Hematopoietic multipotent progenitor cell treated with erythropoietin and hydrocortisone succinate and interleukin-3 and kit ligand, for 4 days (in vitro differentiated cells): ENCODE measurements at regions not wholly inside any gene's neighbourhood (a gene's known extent, or its start where the extent isn't known, plus 50 kb on each side); places are given as distances from the start of the nearest gene placed in this dataset.

Source experiments
- DNase-seq: peaks from one replicate; pipeline ENCODE4 v3.0.0-alpha.2; 2015

DNA sequence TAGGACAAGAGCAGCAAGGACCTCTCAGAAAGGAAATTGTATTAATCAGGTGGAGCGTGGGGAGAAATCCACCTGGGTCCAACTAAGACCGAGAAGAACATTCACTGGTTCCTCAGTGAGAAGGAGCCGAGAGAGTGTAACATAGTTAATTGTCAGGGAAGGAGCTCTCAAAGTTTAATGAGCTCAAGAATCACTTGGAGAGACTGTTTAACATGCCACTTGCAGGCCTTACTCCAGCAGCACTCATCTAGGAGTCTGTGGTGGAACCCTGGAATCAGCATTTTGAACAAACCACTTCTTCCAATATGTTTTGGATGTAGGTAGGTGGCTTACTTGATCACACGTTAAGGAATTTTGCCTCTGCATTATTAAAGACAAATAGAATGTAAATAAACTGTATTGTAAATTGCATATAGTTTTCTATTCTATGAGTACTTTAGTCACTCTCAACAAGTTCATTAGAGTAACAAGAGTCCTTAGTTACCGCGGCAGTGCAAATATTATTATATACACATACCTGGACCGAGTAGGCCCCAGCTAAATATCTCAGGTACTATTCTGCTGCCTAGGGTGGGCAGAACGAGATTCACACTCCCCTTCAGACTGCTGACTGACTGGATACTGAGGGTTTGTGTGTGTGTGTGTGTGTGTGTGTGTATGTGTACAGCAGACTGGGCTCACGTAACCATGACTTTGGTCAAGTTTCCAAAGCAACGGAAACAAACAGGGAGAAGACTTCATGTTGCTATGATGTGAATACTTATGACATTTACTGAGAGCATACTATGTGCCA, 203.2 kb upstream of the USP24 start:
- no peak for DNase-seq

GRCh38 chr1:55416164-55416842, 201.1 kb upstream of the USP24 start:
- DNase-seq = no peak

- no peak for DNase-seq
Observed at GRCh38 chr1:55413286-55413685, 198.1 kb upstream of the USP24 start.

GRCh38 chr1:55412060-55412459, 196.9 kb upstream of the USP24 start:
- no peak for DNase-seq

GRCh38 chr1:55402671-55403464, 187.7 kb upstream of the USP24 start:
- DNase-seq = no peak

DNA sequence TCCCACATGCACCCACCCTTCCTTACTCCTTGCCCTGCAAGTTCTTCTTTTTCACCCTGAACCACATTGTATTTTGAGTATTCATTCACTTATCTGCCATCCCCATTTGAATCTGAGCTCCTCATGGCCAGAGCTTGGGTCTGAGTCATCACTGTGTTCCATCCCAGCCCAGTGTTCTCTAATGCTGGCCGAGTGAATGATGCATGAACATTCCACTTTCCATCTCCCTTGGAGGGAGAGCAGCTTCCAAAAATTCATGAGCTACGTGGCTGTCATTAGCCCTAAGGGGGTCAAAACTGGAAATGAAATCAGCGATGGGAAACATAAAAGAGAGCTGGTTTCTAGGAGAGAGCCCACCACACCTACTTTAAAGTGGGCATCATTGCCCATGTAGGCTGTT, 187.0 kb upstream of the USP24 start:
- no peak for DNase-seq

DNA sequence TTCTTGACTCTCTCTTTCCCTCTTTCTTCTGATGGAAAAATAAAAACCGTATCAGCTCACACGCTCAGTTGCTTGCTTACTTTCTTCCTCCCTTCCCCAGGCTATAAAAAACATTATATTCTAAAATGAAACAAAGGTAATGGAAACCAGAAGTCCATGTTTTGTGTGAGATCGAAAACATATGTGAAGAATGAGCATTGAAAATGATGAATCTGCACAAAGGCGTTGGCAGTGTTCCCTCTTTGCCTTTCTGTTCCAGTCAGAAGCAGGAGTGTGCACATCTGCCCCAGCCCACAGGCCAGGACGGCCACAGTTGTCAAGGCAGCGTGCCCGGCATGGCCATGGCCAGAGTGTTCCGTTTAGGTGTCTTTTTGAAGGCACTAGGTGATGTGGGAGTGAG, 185.3 kb upstream of the USP24 start:
- DNase-seq = no peak

DNA sequence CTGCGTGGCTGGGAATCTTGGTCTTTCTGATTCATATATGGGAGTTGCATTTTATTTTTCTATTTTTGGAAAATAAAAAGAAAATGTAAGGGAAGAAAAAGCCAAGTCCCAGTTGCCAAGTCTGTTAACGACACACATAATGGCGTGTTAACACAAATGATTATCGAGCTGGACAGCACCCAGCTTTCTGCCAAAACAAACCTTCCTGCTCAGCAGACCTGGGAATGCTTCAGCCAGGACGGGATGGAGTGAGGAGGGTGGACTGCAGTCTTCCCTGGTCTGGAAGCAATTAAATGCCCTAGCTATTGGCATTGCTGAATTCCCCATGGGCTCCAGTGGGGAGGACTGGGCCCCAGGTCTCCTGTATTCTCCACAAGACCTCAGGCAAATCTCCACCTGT, 184.2 kb upstream of the USP24 start:
- no peak for DNase-seq

GRCh38 chr1:55396381-55396891, 181.3 kb upstream of the USP24 start:
- DNase-seq = no peak

DNA sequence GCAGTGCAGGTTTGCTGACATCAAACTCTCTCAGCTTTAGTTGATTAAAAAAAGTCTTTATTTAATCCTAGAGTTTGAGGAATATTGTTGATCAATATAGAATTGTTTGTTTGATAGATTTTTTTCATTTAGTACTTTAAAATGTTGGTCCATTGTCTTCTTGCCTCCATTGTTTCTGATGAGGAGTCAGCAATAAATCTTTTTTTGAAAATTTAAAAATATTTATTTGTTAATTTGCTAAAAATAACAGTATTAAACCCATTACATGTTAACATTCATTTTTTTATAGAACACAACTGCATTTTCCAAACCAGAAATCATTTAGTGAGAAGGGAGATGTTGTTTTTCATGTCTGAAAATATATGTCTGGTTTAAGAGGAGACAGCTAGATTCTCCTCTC, 173.8 kb upstream of the USP24 start:
- DNase-seq = no peak

DNA sequence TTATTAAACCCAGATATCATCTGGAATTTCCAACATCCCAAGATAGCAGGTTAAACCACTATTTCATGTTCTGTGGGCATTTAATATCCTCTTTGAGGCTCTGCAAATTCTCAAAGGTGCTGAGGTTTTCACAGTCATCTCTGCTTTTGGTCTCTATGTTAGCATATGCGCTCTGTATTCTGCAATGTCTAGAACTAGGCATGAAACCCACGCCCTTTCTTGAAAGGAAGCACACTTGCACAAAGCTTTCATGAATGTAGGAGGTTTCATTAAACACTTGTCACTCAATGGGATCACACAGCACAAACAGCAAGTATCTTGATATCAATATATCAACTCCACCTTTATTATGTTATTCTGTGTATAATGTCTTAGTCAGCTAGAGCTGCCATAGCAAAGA, 172.0 kb upstream of the USP24 start:
- DNase-seq = no peak

GRCh38 chr1:55386456-55386855, 171.3 kb upstream of the USP24 start:
- DNase-seq = no peak

DNA sequence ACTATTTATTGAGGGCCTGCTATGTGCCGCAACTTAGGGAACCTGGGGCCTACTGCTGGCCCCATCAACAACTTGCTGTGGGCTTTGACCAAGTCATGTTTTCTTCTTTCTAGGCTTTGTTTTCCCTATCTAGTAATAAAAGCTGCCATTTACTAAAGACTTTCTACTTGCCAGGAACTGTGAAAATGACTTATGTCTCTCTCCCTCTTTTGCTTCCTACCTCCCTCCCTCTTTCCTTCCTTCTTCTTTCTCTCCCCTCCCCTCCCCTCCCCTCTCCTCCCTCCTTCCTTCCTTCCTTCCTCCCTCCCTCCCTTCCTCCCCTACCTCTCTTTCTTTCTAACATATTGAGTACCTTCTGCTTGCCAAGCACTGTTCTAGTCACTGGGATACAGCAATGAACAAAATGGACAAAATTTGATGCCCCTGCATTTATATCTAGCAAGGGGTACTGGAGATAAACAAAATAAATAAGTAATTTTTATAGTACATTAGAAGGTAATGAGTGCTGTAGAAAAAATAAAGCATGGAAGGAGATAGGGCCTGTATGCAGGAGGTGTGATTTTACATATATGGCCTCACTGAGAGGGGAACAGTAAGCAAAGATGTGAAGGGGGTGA, 170.3 kb upstream of the USP24 start:
- no peak for DNase-seq

DNA sequence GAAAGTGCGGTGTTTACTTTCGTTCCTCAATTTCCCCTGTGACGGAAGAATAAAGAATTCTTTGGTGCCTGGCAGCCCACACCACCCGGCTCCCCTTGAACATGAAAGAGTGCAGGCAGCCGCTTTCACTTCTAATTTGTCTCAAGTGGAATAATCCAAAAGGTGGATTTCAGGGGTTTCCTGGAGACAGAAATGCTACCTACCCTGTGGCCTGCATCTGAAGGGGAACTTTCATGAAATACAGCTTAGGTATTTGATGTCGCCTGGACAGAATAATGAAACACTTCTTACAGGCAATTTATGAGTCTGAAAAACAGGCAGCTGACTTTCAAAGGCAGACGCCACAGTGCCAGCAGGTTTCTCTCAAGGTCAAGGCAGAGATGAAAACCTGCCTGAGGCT, 169.5 kb upstream of the USP24 start:
- no peak for DNase-seq

DNA sequence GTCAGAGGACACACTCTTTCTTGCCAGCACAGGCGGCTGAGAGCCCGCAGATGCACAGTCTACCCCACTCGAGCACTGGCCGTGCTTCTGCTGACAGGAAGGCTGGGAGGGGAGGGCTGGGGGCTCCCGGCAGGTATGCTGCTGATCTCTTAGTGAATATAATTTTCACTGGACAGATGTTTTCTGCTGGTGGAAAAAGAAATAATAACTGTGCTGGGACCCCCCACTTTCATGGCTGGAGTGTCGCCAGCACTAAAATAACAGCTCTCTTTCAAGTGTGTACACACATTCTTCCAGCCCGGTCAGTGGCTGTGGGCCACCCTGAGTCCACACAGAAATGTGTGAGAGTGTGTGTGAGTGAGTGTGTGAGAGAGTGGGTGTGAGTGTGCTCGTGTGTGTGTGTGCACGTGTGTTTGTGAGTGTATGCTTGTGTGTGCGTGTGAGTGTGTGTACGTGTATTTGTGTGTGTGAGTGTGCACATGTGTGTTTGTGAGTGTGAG, 167.7 kb upstream of the USP24 start:
- no peak for DNase-seq

- DNase-seq = no peak
Observed at GRCh38 chr1:55381983-55382382, 166.8 kb upstream of the USP24 start.

- DNase-seq = no peak
Observed at GRCh38 chr1:55381491-55381890, 166.3 kb upstream of the USP24 start.

GRCh38 chr1:55380355-55380970, 165.3 kb upstream of the USP24 start:
- DNase-seq = no peak

DNA sequence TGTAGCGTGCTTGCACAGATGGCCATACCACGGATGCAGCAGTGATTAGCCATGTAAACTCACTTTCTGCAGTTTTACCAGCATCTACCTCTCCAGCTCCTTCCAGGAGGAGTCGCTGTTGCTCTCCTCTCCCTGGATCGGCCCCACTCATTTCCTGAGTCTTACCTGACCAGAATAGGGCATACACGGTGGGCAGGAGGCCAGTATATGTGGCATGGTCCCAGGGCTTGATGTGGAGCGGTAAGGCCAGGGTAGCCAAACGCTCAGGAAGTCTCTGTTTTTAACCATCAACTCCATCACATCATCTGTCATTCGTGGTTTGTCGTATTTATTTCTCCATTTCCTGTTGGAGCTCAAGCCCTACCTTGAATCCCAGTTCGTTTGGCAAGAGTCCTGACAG, 163.4 kb upstream of the USP24 start:
- DNase-seq = peak; percentile 45

GRCh38 chr1:55376897-55377296, 161.7 kb upstream of the USP24 start:
- DNase-seq = no peak

DNA sequence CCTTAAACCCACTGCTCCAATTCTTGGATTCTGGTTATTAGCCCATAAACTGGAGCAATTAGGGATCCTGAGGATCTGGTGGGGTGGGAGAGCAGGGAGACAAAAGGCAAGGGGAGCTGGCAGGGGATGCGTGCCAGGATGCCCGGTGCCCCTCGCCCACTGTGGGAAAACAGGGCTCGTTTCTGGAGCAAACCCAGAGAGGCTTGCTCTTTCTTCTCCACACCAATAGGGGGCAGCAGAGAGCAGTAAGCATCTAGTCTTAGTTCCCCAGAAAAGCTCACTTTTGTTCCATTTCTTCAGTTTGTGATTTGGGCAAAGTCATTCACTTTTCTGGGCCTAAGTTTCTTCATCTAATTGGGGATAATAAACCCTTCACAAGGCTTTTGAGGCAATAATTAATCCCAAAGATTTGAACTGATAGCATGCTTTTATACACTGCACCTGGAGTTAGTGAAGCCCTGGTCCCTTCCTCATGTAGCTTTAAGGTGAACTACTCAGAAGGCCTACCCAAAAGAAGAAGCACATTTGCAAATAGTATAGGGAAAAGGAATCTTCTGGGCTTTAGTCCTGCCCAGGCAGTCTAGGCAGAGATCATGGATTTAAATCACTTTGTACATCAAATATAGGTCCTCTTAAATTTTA, 160.6 kb upstream of the USP24 start:
- DNase-seq = peak; percentile 76
